ENCODE measurements at regions not wholly inside any gene's neighbourhood (a gene's known extent, or its start where the extent isn't known, plus 50 kb on each side); places are given as distances from the start of the nearest gene placed in this dataset.

GRCh38 chr6:4692664-4693063, 83.5 kb upstream of the CDYL start:
- intact Hi-C loops (cut with DNase I; ENCODE audit: low total_unique reads) = no loop called here
- 90 to 93% (median 91%) methylated on average over 3 of the region's 3 CpGs for WGBS, 5 donors
- H3K9me3 ChIP-seq = peaks cover 0 to 8% (median 2%) of the 10 kb centered on the region in 4 donors
- no peak for DNase-seq
- H3K4me1 ChIP-seq = peaks cover 0 to 5% (median 0%) of the 10 kb centered on the region in 4 donors
- no peak for TF ChIP-seq CTCF (IDR thresholded peaks at IDR 0.05)
- TF ChIP-seq POLR2A (IDR thresholded peaks at IDR 0.05) = no peak
- TF ChIP-seq EP300 (IDR thresholded peaks at IDR 0.05) = no peak
- TF ChIP-seq POLR2AphosphoS5 (IDR thresholded peaks at IDR 0.05) = no peak
- H3K27me3 ChIP-seq = no peaks in the 10 kb centered on the region
- no peak overlapping the region for H3K4me3 ChIP-seq
- no peak overlapping the region for H3K27ac ChIP-seq
- no peaks in the 10 kb centered on the region for H3K36me3 ChIP-seq

- no peak overlapping the region for H3K4me3 ChIP-seq
- H3K36me3 ChIP-seq = no peaks in the 10 kb centered on the region
- intact Hi-C loops (cut with DNase I; ENCODE audit: low total_unique reads) = no loop called here
- H3K9me3 ChIP-seq = peaks cover 0 to 8% (median 2%) of the 10 kb centered on the region in 4 donors
- peaks cover 0 to 5% (median 0%) of the 10 kb centered on the region in 4 donors for H3K4me1 ChIP-seq
- WGBS, 5 donors = 53 to 61% (median 60%) methylated on average over 14 of the region's 14 CpGs
- no peak for DNase-seq
- peak overlapping the region in 1 of 5 donors; percentile 20 for H3K27ac ChIP-seq
- TF ChIP-seq CTCF (IDR thresholded peaks at IDR 0.05) = no peak
- TF ChIP-seq POLR2AphosphoS5 (IDR thresholded peaks at IDR 0.05) = no peak
- TF ChIP-seq EP300 (IDR thresholded peaks at IDR 0.05) = no peak
- no peak for TF ChIP-seq POLR2A (IDR thresholded peaks at IDR 0.05)
- peaks cover 0 to 4% (median 0%) of the 10 kb centered on the region in 3 donors for H3K27me3 ChIP-seq
Measured at GRCh38 chr6:4687989-4688947, 87.9 kb upstream of the CDYL start.

- H3K27me3 ChIP-seq = peaks cover 0 to 4% (median 0%) of the 10 kb centered on the region in 3 donors
- TF ChIP-seq EP300 (IDR thresholded peaks at IDR 0.05) = no peak
- TF ChIP-seq POLR2A (IDR thresholded peaks at IDR 0.05) = no peak
- TF ChIP-seq CTCF (IDR thresholded peaks at IDR 0.05) = no peak
- no peak for TF ChIP-seq POLR2AphosphoS5 (IDR thresholded peaks at IDR 0.05)
Measured at GRCh38 chr6:4687656-4687988, 88.6 kb upstream of the CDYL start.

GRCh38 chr6:4682431-4683097, 93.6 kb upstream of the CDYL start:
- no peak for DNase-seq
- H3K36me3 ChIP-seq = no peaks in the 10 kb centered on the region
- intact Hi-C loops (cut with DNase I; ENCODE audit: low total_unique reads) = no loop called here
- H3K27ac ChIP-seq = no peak overlapping the region
- no peaks in the 10 kb centered on the region for H3K9me3 ChIP-seq
- H3K27me3 ChIP-seq = peaks cover 0 to 4% (median 0%) of the 10 kb centered on the region in 3 donors
- 71 to 81% (median 75%) methylated on average over 10 of the region's 10 CpGs for WGBS, 5 donors
- H3K4me1 ChIP-seq = no peaks in the 10 kb centered on the region
- TF ChIP-seq EP300 (IDR thresholded peaks at IDR 0.05) = no peak
- no peak for TF ChIP-seq POLR2A (IDR thresholded peaks at IDR 0.05)
- no peak for TF ChIP-seq POLR2AphosphoS5 (IDR thresholded peaks at IDR 0.05)
- no peak for TF ChIP-seq CTCF (IDR thresholded peaks at IDR 0.05)
- H3K4me3 ChIP-seq = no peak overlapping the region

More at GRCh38 chr6:4687656-4687988, 88.6 kb upstream of the CDYL start:
- DNase-seq = no peak
- Histone ChIP-seq H3K9me3 (peaks cover 0 to 4% (median 2%) of the 10 kb centered on the region in 4 donors), H3K36me3 (no peaks in the 10 kb centered on the region), H3K4me1 (peaks cover 0 to 5% (median 0%) of the 10 kb centered on the region in 4 donors), H3K27ac (no peak overlapping the region), H3K4me3 (no peak overlapping the region)
- intact Hi-C loops (cut with DNase I; ENCODE audit: low total_unique reads) = no loop called here

All from stomach (tissue), 8 donors.